GM12891 (cell line): ENCODE measurements at regions not wholly inside any gene's neighbourhood (a gene's known extent, or its start where the extent isn't known, plus 50 kb on each side); places are given as distances from the start of the nearest gene placed in this dataset.

ENCODE experiments used
- POLR2A ChIP-seq: IDR thresholded peaks from 2 replicates; pipeline ENCODE4 v1.6.1; 2011; ENCODE audit warnings: low read depth, low read length, control low read depth
- POLR2AphosphoS5 ChIP-seq: IDR thresholded peaks from 2 replicates; pipeline ENCODE4 v1.6.1; 2011; ENCODE audit warnings: low read depth, low read length, control low read depth
- POU2F2 ChIP-seq: IDR thresholded peaks from 2 replicates; pipeline ENCODE4 v1.6.1; 2011; ENCODE audit warnings: low read depth, mild to moderate bottlenecking, control low read depth, low read length, moderate library complexity

GRCh38 chr3:51591231-51591630 lies 52.7 kb downstream of the RAD54L2 start:
- TF ChIP-seq POLR2A (no peak), POLR2AphosphoS5 (no peak), POU2F2 (no peak)
